Astrocyte (in vitro differentiated cells and primary cell): ENCODE measurements at regions not wholly inside any gene's neighbourhood (a gene's known extent, or its start where the extent isn't known, plus 50 kb on each side); places are given as distances from the start of the nearest gene placed in this dataset.

ENCODE experiments used
- DNase-seq: peaks from one replicate; pipeline ENCODE4 v3.0.0-alpha.2; 2010; ENCODE audit warnings: low read depth
- FAIRE-seq: peaks from 2 replicates; lab custom pipeline; 2011; peaks lifted over from hg19 to GRCh38; lab: Jason Lieb, UNC
- H2AFZ ChIP-seq: 2 replicates; pipeline ENCODE4 v1.6.0; 2012; ENCODE audit warnings: low read depth, low read length, inconsistent platforms
- H3K27ac ChIP-seq: 2 replicates; pipeline ENCODE4 v1.5.1; 2011; ENCODE audit warnings: low read depth, low read length, inconsistent platforms
- H3K27me3 ChIP-seq: 2 replicates; pipeline ENCODE4 v1.6.0; 2011; ENCODE audit warnings: low read length, inconsistent platforms; ENCODE audit not compliant: insufficient read depth
- H3K36me3 ChIP-seq: 2 replicates; pipeline ENCODE4 v1.5.1; 2011; ENCODE audit warnings: low read length, inconsistent platforms; ENCODE audit not compliant: insufficient read depth
- H3K4me1 ChIP-seq: 2 replicates; pipeline ENCODE4 v1.5.1; 2011; ENCODE audit warnings: low read length, inconsistent platforms; ENCODE audit not compliant: insufficient read depth
- H3K4me2 ChIP-seq: 2 replicates; pipeline ENCODE4 v1.6.0; 2012; ENCODE audit warnings: low read length, inconsistent platforms
- H3K4me3 ChIP-seq: 2 replicates; pipeline ENCODE4 v1.5.1; 2011; ENCODE audit warnings: low read depth, mild to moderate bottlenecking, low read length, inconsistent platforms; ENCODE audit not compliant: insufficient read depth
- H3K79me2 ChIP-seq: 2 replicates; pipeline ENCODE4 v1.6.0; 2012; ENCODE audit warnings: mild to moderate bottlenecking, low read length, inconsistent platforms; ENCODE audit not compliant: insufficient read depth
- H3K9ac ChIP-seq: 2 replicates; pipeline ENCODE4 v1.6.0; 2012; ENCODE audit warnings: mild to moderate bottlenecking, low read length, inconsistent platforms
- H3K9me3 ChIP-seq: 2 replicates; pipeline ENCODE4 v1.5.1; 2012; ENCODE audit warnings: low read depth, mild to moderate bottlenecking, low read length, inconsistent platforms; ENCODE audit not compliant: insufficient read depth
- H4K20me1 ChIP-seq: 2 replicates; pipeline ENCODE4 v1.6.0; 2012; ENCODE audit warnings: low read length, inconsistent platforms; ENCODE audit not compliant: insufficient read depth
- H3K27ac Mint-ChIP-seq: one replicate; pipeline ENCODE4 v1.8.0; 2021; ENCODE audit warnings: mild to moderate bottlenecking, mixed read lengths; ENCODE audit not compliant: unreplicated experiment
- H3K27me3 Mint-ChIP-seq: one replicate; pipeline ENCODE4 v1.8.0; 2021; ENCODE audit warnings: low read depth, mixed read lengths; ENCODE audit not compliant: unreplicated experiment
- H3K36me3 Mint-ChIP-seq: one replicate; pipeline ENCODE4 v1.8.0; 2021; ENCODE audit warnings: low read depth, mixed read lengths; ENCODE audit not compliant: unreplicated experiment
- H3K4me1 Mint-ChIP-seq: one replicate; pipeline ENCODE4 v1.8.0; 2021; ENCODE audit warnings: low read depth, mixed read lengths; ENCODE audit not compliant: unreplicated experiment
- H3K4me3 Mint-ChIP-seq: one replicate; pipeline ENCODE4 v1.8.0; 2021; ENCODE audit warnings: mild to moderate bottlenecking, moderate library complexity, mixed read lengths; ENCODE audit not compliant: unreplicated experiment
- H3K9me3 Mint-ChIP-seq: one replicate; pipeline ENCODE4 v1.8.0; 2021; ENCODE audit warnings: mild to moderate bottlenecking, mixed read lengths; ENCODE audit not compliant: unreplicated experiment
- CTCF ChIP-seq: IDR thresholded peaks from 2 replicates; pipeline ENCODE4 v1.5.1; 2011; ENCODE audit warnings: low read depth, mild to moderate bottlenecking, inconsistent platforms, low read length, moderate library complexity; ENCODE audit not compliant: insufficient read depth
- EZH2 ChIP-seq: IDR thresholded peaks from 2 replicates; pipeline ENCODE4 v1.6.1; 2012; ENCODE audit warnings: mild to moderate bottlenecking, low read length, inconsistent platforms; ENCODE audit not compliant: insufficient read depth

- peaks cover 17% of the 10 kb centered on the region for H3K4me1 Mint-ChIP-seq
- H3K27ac Mint-ChIP-seq = no peak overlapping the region
- H3K4me2 ChIP-seq = no peak overlapping the region
- no peaks in the 10 kb centered on the region for H3K36me3 Mint-ChIP-seq
- no peak overlapping the region for H3K4me3 Mint-ChIP-seq
- H3K9ac ChIP-seq = no peak overlapping the region
- peak overlapping the region; percentile 32 for H2AFZ ChIP-seq
- H3K4me1 ChIP-seq = peaks cover 23% of the 10 kb centered on the region
- TF ChIP-seq CTCF (no peak), EZH2 (no peak)
- no peaks in the 10 kb centered on the region for H3K9me3 ChIP-seq
- no peak overlapping the region for H3K27ac ChIP-seq
- H3K9me3 Mint-ChIP-seq = peaks cover 10% of the 10 kb centered on the region
- DNase-seq = peak; percentile 35
- H4K20me1 ChIP-seq = no peaks in the 10 kb centered on the region
- H3K36me3 ChIP-seq = no peaks in the 10 kb centered on the region
- H3K79me2 ChIP-seq = no peaks in the 10 kb centered on the region
- peaks cover 4% of the 10 kb centered on the region for H3K27me3 Mint-ChIP-seq
- H3K4me3 ChIP-seq = no peak overlapping the region
- FAIRE-seq = no peak
- H3K27me3 ChIP-seq = no peaks in the 10 kb centered on the region
Observed at GRCh38 chr5:54738118-54738972, 220.8 kb downstream of the SNX18 start.

DNA sequence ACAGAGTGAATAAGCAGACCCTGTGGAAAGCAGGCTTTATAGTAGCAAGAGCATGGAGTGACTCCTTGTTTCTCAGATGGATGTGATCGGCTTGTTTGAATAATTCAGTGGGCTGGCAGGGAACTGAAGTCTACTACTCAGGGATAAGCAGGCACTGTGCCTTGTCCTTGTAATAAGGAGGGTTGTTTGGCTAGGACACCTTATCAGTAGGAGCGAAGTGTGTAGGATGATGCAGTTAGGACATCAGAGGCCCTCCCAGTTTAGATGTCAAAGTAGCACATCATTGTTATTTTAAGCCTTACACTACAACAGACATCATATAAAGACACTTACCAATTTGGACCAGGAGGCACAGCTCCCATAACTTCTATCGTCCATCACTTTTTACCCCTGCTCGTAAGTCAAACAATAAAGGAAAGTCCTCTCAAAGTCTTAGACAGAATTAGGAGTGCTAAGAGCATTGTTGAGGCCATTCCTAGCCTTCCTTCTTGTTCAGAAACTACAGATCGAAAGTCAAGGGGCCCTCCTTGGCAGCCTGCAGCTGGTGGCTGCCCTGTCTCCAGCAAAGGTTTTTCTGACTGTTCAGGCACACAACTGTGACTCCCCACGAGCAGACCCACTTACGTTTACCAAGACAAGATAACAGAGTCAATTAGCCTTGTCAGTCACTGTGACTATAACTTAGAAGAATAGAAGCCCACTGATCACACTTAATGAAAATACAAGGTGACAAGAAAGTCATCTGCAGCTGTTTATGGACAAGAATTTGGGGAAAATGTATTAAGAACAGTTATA, 218.6 kb downstream of the SNX18 start:
- H3K27me3 ChIP-seq = no peaks in the 10 kb centered on the region
- Mint-ChIP-seq H3K9me3 (peaks cover 10% of the 10 kb centered on the region), H3K4me1 (peaks cover 2% of the 10 kb centered on the region), H3K27ac (no peak overlapping the region), H3K36me3 (no peaks in the 10 kb centered on the region), H3K27me3 (peaks cover 4% of the 10 kb centered on the region), H3K4me3 (no peak overlapping the region)
- H2AFZ ChIP-seq = no peak overlapping the region
- no peaks in the 10 kb centered on the region for H3K79me2 ChIP-seq
- H3K36me3 ChIP-seq = no peaks in the 10 kb centered on the region
- H3K9ac ChIP-seq = no peak overlapping the region
- no peak overlapping the region for H3K4me3 ChIP-seq
- FAIRE-seq = no peak
- no peak for TF ChIP-seq CTCF
- no peak for TF ChIP-seq EZH2
- no peak for DNase-seq
- H3K9me3 ChIP-seq = no peaks in the 10 kb centered on the region
- H3K4me2 ChIP-seq = no peak overlapping the region
- no peaks in the 10 kb centered on the region for H4K20me1 ChIP-seq
- H3K27ac ChIP-seq = no peak overlapping the region
- peaks cover 6% of the 10 kb centered on the region for H3K4me1 ChIP-seq
